ENCODE measurements at regions not wholly inside any gene's neighbourhood (a gene's known extent, or its start where the extent isn't known, plus 50 kb on each side); places are given as distances from the start of the nearest gene placed in this dataset.

DNA sequence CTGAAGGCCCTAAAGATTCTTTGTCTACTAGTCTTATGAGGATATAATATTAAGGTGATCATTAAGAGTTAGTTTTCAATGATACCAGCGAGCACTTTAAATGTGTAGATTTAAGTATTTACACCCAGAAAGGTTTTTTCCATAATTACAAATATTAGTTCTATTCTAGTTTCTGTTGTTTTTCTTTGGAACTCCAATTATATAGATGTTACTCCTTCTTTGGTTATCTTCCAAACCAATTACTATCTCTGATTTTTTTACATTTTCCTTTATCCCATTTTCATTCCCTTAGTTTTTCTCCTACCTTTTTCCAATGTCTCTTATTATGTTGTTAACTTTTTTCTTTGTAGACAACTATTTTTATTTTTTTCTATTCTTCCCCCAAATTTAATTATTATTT, 355.1 kb downstream of the KCNN2 start:
- TF ChIP-seq POLR2A (IDR thresholded peaks at IDR 0.05; ENCODE audit: low read depth, low read length) (no peak), TAF1 (IDR thresholded peaks at IDR 0.05; ENCODE audit: borderline replicate concordance, low read depth, low read length) (no peak), POLR2AphosphoS5 (IDR thresholded peaks at IDR 0.05; ENCODE audit: low read depth, low read length) (no peak)

Data from GM12892 (cell line).